ENCODE measurements at regions not wholly inside any gene's neighbourhood (a gene's known extent, or its start where the extent isn't known, plus 50 kb on each side); places are given as distances from the start of the nearest gene placed in this dataset.
A peak's percentile ranks its signal among the peaks of the same experiment; 100 is the strongest.

- no peak for TF ChIP-seq MAZ (IDR thresholded peaks at IDR 0.05; ENCODE audit: borderline replicate concordance, low read depth, low read length)
- TF ChIP-seq MAZ (CRISPR knock-in tag; IDR thresholded peaks at IDR 0.05; ENCODE audit: low read depth) = no peak
- TF ChIP-seq AHDC1 (CRISPR knock-in tag; IDR thresholded peaks at IDR 0.05; ENCODE audit: borderline replicate concordance) = peak; percentile 98
- no peak for TF ChIP-seq TOPORS (CRISPR knock-in tag; IDR thresholded peaks at IDR 0.05)
- TF ChIP-seq, protein P1, sequence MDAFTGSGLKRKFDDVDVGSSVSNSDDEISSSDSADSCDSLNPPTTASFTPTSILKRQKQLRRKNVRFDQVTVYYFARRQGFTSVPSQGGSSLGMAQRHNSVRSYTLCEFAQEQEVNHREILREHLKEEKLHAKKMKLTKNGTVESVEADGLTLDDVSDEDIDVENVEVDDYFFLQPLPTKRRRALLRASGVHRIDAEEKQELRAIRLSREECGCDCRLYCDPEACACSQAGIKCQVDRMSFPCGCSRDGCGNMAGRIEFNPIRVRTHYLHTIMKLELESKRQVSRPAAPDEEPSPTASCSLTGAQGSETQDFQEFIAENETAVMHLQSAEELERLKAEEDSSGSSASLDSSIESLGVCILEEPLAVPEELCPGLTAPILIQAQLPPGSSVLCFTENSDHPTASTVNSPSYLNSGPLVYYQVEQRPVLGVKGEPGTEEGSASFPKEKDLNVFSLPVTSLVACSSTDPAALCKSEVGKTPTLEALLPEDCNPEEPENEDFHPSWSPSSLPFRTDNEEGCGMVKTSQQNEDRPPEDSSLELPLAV (CRISPR knock-in tag; conservative IDR thresholded peaks at IDR 0.05; ENCODE audit: low read depth) = no peak
- TF ChIP-seq, protein P2, sequence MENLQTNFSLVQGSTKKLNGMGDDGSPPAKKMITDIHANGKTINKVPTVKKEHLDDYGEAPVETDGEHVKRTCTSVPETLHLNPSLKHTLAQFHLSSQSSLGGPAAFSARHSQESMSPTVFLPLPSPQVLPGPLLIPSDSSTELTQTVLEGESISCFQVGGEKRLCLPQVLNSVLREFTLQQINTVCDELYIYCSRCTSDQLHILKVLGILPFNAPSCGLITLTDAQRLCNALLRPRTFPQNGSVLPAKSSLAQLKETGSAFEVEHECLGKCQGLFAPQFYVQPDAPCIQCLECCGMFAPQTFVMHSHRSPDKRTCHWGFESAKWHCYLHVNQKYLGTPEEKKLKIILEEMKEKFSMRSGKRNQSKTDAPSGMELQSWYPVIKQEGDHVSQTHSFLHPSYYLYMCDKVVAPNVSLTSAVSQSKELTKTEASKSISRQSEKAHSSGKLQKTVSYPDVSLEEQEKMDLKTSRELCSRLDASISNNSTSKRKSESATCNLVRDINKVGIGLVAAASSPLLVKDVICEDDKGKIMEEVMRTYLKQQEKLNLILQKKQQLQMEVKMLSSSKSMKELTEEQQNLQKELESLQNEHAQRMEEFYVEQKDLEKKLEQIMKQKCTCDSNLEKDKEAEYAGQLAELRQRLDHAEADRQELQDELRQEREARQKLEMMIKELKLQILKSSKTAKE (CRISPR knock-in tag; IDR thresholded peaks at IDR 0.05; ENCODE audit: borderline replicate concordance) = no peak
- peak; percentile 89 for TF ChIP-seq MED1 (CRISPR knock-in tag; IDR thresholded peaks at IDR 0.05)
- TF ChIP-seq GABPB1 (CRISPR knock-in tag; IDR thresholded peaks at IDR 0.05) = peak; percentile 33; the same call in 1 of the 2 replicates
- TF ChIP-seq, protein P3, sequence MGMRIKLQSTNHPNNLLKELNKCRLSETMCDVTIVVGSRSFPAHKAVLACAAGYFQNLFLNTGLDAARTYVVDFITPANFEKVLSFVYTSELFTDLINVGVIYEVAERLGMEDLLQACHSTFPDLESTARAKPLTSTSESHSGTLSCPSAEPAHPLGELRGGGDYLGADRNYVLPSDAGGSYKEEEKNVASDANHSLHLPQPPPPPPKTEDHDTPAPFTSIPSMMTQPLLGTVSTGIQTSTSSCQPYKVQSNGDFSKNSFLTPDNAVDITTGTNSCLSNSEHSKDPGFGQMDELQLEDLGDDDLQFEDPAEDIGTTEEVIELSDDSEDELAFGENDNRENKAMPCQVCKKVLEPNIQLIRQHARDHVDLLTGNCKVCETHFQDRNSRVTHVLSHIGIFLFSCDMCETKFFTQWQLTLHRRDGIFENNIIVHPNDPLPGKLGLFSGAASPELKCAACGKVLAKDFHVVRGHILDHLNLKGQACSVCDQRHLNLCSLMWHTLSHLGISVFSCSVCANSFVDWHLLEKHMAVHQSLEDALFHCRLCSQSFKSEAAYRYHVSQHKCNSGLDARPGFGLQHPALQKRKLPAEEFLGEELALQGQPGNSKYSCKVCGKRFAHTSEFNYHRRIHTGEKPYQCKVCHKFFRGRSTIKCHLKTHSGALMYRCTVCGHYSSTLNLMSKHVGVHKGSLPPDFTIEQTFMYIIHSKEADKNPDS (CRISPR knock-in tag; IDR thresholded peaks at IDR 0.05) = no peak
- no peak for TF ChIP-seq BRD4 (CRISPR knock-in tag; IDR thresholded peaks at IDR 0.05)
- peak; percentile 97 for TF ChIP-seq FOSL2 (CRISPR knock-in tag; IDR thresholded peaks at IDR 0.05)
- TF ChIP-seq REXO4 (CRISPR knock-in tag; IDR thresholded peaks at IDR 0.05; ENCODE audit: borderline replicate concordance) = no peak
- TF ChIP-seq HNRNPK (IDR thresholded peaks at IDR 0.05; ENCODE audit: low read depth, low read length, poor library complexity, severe bottlenecking) = no peak
- no peak for TF ChIP-seq FOXC1 (CRISPR knock-in tag; IDR thresholded peaks at IDR 0.05; ENCODE audit: borderline replicate concordance)
- no peak for TF ChIP-seq PAF1 (CRISPR knock-in tag; IDR thresholded peaks at IDR 0.05)
- no peak for TF ChIP-seq CAMTA2 (CRISPR knock-in tag; IDR thresholded peaks at IDR 0.05; ENCODE audit: borderline replicate concordance)
- TF ChIP-seq ZNF343 (CRISPR knock-in tag; IDR thresholded peaks at IDR 0.05) = no peak
- TF ChIP-seq ZNF652 (CRISPR knock-in tag; IDR thresholded peaks at IDR 0.05; ENCODE audit: borderline replicate concordance, low read depth) = no peak
Observed at GRCh38 chr2:226190479-226191252, 609.0 kb downstream of the IRS1 start (continued).
